ENCODE measurements at regions not wholly inside any gene's neighbourhood (a gene's known extent, or its start where the extent isn't known, plus 50 kb on each side); places are given as distances from the start of the nearest gene placed in this dataset.
"Not testable (repeated sequence)": the region's sequence is repeated elsewhere in the genome, so short reads cannot be mapped to it uniquely, and the experiment has no call there.

DNA sequence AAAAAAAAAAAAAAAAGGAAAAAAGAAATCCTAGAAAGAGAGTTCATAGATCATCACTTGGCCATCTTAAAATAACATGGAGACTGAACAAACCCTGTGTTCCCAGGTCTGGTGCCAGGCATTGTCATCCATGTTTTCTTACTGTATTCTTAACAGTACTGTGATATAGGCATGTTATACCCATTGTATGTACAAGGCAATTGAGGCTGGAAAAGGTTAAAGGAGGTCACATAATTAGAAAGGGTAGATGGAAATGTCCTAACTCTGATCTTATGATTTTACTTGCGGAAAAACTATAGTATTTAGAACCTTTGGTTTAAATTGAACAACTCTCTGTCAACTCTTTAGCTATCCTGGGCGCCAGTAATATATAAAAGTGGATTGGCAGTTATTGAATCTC, 478.2 kb upstream of the RGS6 start:
- in situ Hi-C loops (cut with MboI; ENCODE audit: low sequenced_read_pairs), result no loop called here

DNA sequence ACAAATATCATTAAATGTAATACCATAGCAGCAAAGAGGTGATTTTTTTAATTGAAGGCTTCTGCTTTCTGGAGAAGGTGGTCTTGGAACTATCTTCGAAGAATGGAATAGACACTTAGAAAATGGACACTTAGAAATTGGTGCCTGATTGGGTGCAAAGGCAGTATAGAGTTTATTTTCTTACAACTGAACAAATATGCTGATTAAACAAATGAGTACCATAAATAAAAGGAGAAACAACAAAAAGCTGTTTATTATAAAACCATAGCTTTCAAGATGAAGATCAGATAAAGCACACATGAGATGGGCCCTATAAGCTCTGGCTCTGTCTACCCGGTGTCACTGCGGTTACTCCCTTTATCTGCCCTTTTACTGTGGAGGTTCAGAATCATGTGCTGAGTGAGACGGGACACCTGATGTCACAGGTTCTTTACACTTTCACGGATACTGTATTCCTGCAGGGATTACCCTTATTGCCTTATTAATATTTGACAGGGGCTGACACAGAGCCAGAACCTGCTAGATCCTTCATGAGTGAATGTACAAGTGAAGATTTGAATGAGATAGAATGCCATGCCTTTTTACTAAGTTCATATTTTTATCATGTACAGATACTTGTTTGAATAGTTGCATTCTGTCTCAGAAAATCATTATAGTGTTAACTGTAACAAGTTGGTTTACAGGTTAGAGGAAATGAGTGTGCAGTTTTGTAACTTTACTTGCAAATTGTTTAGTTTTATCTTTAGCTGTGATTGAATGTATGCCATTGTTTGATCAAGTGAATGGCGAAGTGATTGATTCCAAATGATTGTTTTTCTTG, 477.5 kb upstream of the RGS6 start:
- in situ Hi-C loops (cut with MboI; ENCODE audit: low sequenced_read_pairs), result no loop called here

DNA sequence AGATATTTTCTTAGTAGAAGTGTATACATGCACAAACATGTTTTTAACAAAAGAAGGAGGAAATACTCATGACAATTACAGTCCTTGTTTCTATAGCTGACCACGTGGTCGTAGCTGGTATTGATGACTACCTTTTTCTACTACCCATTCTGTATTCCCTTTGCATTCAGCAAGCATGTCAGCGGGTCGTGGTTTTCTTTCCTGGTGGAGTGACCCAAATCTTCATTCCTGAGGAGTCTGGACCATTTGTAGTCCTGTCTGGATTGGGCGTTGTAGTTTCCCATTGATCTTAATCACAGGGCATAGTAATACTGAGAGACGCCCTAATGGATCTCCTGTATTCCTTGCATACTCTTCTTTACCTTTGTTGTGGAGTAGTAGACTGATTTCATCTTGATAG, 472.1 kb upstream of the RGS6 start:
- in situ Hi-C loops (cut with MboI; ENCODE audit: low sequenced_read_pairs), result no loop called here

DNA sequence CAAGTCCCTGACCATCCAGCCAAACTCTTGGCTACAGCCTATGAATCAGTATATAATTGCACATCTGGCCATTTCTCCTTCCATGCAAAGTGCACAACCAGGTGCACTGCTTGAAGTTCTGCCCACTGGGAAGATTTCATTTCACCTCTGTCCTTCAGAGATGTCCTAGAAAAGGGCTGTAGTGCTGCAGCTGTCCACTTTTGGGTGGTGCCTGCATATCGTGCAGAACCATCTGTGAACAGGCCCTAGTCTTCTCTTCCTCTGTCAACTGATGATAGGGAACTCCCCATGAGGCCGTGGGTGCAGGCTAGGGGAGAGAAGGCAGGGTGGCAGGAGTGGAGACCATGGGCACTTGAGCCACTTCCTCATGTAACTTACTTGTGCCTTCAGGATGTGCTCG, 470.6 kb upstream of the RGS6 start:
- in situ Hi-C loops (cut with MboI; ENCODE audit: low sequenced_read_pairs), result not testable (repeated sequence)

- in situ Hi-C loops (cut with MboI; ENCODE audit: low sequenced_read_pairs), result no loop called here
Measured at GRCh38 chr14:71463807-71464206, 468.4 kb upstream of the RGS6 start.

DNA sequence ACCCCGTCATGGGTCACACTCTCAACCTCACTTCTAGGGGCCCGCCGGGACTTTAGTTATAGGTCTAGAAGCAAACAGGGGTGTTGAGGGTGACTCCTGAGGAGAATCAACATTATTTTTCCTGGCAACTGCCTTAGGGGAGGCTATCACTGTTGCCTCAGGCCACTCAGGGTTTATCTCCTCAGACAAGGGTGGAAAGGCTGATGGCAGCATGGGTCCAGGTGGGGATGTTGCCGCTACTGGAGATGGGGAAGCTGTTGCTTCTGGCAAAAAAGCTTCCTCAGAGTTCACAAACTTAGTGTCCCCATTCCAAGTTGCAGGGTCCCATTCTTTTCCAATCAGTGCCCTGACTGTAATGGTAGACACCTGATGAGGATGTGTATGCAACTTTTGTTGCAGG, 467.4 kb upstream of the RGS6 start:
- in situ Hi-C loops (cut with MboI; ENCODE audit: low sequenced_read_pairs), result no loop called here

- in situ Hi-C loops (cut with MboI; ENCODE audit: low sequenced_read_pairs), result no loop called here
Measured at GRCh38 chr14:71465316-71465715, 466.9 kb upstream of the RGS6 start.

DNA sequence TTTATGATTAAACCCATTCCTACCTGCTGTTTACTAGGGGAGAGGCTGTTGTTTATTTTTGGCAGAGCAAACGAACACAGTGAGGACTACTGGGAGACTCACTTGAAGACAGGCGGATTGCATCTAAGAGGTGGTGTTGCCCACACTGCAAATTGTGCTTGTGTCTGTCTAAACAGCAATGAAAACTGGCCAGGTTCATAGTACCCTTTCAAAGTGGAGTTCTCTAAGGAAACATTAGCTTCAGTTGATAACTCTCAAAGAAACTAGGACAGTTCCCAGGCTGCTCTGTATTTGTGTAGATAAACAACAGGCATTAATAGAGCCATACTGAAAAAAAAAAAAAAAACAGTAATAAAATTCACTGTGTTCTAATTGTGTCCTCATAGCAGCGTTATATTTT, 466.0 kb upstream of the RGS6 start:
- in situ Hi-C loops (cut with MboI; ENCODE audit: low sequenced_read_pairs), result no loop called here

DNA sequence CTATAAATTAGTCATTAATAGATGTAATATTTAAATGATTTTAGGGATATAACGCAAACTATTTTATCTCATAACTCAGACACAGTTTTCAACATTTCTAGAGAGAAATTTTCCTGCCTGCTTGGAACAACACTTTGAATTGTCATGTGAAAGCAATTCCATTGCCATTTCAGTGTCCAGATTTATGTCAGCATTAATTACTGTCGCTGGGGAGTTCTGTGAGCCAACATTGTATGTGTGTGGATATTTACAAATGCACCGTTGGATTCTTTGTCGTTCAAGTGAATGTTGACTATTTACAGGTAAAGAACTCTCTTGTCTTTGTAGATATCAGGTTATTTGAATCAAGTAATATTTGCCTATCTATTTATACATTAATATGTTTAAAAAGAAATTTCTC, 465.3 kb upstream of the RGS6 start:
- in situ Hi-C loops (cut with MboI; ENCODE audit: low sequenced_read_pairs), result no loop called here

- in situ Hi-C loops (cut with MboI; ENCODE audit: low sequenced_read_pairs), result no loop called here
Measured at GRCh38 chr14:71467361-71467811, 464.8 kb upstream of the RGS6 start.

- in situ Hi-C loops (cut with MboI; ENCODE audit: low sequenced_read_pairs), result no loop called here
Measured at GRCh38 chr14:71468701-71469100, 463.5 kb upstream of the RGS6 start.

DNA sequence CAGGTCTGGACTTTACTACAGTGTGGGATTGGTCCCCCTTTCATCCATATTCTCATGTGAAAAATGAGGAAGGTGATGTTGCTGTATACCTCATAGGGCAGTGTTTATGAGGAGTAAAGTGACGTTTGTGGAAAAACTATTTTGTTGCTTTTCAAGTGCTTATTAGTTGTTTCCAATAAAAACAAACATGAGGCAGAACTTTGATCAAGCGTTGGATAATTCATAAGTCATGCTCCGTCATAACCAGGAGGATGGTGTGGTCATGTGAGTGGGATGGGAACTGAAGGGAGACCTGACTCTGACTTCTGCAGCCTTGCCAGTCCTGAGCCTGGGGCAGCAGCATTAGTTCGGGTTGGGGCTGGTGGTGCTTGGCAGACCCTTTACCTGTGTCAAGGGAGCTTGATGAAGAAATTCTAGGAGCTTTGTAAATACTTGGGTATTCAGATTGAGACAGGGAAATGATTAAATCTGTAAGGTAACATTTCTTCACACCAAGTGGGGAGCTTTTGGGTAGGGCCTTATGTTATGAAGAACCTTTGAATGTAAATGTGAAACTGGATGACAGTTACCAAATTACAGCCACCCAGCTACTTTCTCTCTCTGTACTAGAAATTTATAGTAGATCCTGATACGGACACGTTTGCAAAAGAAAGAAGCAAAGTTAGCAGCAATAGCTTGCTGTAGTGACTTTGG, 462.4 kb upstream of the RGS6 start:
- in situ Hi-C loops (cut with MboI; ENCODE audit: low sequenced_read_pairs), result no loop called here

DNA sequence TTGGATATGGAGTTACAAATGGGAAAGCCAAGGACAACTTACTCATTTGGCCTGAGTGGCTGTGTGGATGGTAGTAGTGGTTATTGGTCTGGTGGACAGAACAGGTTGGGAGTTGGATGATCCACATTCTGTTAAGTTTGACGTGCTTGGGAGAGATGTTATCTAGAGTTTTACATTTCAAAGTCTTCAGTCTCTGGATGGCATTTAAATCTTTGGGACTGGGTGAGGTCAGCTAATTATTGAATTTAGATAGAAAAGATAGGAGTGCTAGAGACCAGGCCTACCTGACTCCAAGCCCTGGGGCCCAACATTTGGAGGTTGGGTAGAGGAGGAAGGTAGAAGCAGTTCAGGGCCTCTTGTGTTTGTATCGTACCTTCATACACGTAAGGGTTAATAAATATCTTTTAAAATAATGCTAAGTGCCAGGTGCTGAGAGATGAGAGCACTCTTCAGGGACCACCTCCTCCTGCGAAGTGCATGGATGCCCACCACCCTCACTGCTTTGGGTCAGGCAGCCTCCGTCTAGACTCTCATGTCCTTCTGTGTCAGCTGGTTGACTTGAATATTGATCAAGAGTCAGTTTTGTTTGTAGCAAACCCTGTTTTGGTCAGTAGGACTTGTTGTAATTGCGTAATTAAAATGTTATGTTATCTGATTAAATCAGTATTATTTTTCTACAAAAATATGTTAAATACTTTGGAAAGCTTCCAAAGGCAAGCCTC, 460.4 kb upstream of the RGS6 start:
- in situ Hi-C loops (cut with MboI; ENCODE audit: low sequenced_read_pairs), result no loop called here

DNA sequence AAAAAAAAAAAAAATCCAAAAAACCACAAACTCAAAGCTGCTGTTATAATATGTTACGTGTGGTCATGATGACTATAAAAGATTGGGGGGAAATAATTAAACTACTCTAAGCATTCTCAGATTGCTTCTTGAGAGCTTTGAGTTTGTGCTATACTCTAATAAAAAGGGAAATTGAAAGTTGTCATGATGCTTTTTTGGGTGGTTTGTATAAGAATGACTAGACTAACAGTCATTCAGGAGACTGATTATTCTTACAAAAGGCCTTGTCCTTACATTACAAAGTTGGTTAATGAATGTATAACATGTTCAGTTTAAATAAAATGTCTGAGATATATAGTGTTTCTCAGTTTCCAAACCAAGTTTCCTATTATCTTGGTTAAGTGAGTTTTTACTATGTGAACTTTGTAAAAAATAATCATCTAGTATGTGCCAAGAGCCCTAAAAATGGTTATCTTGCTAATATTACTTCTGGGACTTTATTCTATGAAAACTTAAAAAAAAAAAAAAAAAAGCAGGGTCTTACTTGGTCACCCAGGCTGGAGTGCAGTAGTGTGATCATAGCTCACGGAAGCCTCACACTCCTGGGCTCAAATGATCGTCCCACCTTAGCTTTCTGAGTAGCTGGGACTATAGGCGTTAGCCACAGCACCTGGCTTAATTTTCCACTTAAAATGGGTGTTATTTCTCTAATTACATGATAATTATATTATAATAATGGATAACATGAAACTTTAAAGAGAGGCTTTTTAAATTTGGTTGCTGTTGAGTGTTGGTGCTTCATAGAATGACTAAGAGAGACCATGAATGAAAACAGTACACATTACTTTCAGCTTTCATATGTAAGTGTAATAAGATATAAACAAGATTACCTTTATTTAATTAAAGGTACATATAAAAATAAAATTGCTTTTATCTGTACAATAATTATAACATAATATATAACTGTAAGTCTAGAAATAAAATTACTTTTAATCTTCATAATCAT, 459.6 kb upstream of the RGS6 start:
- in situ Hi-C loops (cut with MboI; ENCODE audit: low sequenced_read_pairs), result no loop called here

DNA sequence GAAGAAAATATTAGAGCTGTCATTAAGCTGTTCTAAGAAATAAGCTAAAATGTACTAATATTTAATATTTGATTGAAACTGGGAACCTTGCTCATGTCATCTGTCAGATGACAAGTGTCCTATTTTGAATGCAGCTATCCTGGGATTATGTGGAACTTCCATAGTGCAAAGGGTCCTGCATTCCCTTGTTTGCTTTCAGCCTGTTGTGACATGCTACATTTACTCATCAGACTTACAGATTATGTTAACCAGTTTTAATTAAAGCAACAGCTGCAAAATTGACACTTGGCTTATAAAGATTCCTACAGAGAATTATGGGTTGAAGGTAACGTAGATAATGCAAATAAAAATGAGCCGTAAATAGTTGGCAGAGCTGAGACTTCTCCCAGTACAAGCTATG, 458.4 kb upstream of the RGS6 start:
- in situ Hi-C loops (cut with MboI; ENCODE audit: low sequenced_read_pairs), result no loop called here

DNA sequence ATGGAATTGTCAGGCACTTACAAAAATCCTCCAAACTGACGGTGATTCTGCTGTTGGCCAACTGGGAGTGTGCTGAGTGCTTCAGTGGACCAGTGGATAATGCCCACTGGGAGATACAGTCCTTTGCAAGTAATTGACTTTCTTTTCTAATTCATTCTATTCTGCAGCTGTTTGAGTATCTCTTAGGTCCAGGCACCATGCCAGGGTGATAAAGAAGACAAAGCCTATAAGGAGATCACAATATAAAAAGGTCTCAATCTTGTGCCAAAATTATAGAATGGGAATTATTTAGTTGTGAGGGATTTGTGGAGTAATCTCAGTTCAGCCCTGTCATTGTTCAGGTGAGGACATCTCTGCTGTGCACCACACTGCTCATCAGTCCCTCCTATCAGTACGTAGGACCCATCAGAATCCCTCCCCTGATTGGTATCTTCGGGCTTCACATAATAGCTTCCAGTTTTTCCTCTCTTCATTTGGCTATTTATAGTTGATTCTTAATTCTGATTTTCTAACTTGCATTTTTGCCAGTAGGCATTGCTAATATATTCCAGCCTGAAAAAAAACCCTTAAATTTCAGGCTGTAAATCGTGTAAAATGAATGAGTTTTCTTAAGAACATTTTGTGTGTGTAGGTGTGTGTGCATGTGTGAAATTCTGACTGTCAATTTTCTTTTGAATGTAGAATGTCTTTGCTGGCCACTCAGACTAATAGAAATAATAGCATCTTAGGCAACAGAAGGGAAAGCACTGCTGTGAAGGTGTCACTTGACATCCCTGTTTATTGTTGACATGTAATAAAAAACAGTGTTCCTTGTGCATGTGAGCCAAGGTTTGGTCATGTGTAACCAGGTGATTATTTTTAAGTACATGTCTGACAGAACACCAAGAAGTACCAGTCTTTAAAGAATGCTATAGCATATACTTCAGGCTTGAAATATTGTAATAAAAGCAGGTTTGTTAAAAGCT, 457.6 kb upstream of the RGS6 start:
- in situ Hi-C loops (cut with MboI; ENCODE audit: low sequenced_read_pairs), result no loop called here

DNA sequence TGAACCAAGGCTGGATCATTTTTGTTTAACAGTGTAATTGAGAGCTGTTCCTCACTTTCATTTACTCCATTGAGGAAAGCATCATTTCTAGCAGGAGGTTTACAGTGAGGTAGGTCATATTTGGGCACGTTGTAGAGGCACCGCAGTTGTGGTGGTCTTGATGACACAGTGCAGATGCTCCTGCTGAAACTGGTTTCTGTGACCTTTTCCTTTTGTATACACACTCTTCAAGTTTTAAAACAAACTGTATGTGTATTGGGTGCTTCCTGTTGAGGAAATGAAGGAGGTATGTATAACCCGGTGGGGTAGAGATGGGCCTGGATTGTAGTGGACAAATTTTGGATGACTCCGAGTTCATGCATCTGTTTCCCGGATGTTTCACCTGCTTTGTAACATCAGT, 456.3 kb upstream of the RGS6 start:
- in situ Hi-C loops (cut with MboI; ENCODE audit: low sequenced_read_pairs), result no loop called here

DNA sequence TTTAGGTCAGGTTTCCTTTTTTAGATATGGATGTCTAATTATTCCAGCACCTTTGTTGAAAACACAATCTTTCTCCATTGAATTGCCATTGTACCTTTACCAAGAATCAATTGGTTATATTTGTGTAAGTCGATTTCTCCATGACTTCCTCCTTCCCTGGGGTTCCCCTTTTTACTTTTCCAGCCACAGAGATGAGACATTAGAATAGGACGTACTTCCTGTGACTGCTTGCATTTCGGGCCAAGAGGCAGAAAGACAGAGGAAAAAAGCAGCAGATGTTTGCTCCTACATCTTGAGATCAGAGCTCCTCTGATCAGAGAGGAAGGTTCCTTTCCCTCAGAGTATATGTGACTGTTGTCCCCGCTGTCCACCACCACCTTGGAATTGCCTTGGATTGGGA, 453.7 kb upstream of the RGS6 start:
- in situ Hi-C loops (cut with MboI; ENCODE audit: low sequenced_read_pairs), result no loop called here

DNA sequence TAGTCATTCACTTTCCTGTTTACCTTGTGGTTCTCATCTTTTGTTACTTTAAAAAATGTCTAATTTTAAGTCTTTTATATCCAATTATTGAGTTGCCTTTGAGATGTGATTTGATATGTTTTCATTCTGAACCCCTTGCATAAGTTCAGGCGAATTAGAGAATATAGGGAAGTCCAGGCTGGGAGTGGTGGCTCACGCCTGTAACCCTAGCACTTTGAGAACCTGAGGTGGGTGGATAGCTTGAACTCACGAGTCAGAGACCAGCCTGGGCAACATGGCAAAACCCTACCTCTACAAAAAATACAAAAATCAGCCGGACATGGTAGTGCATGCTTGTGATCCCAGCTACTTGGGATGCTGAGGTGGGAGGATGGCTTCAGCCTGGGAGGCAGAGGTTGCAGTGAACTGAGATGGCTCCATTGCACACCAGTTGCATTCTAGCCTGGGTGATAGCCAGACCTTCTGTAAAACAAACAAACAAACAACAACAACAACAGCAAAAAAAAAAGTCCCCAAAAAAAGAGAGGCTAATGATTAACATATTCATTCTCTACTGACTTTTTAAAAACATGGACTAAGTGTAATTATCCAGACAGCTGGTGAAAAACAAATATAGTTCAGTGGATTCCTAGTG, 451.1 kb upstream of the RGS6 start:
- in situ Hi-C loops (cut with MboI; ENCODE audit: low sequenced_read_pairs), result no loop called here
